HG03139 (cell line): ENCODE measurements at regions not wholly inside any gene's neighbourhood (a gene's known extent, or its start where the extent isn't known, plus 50 kb on each side); places are given as distances from the start of the nearest gene placed in this dataset.
"Not testable (repeated sequence)": the region's sequence is repeated elsewhere in the genome, so short reads cannot be mapped to it uniquely, and the experiment has no call there.

Experiments used
- ATAC-seq: cut with Tn5 transposase; IDR thresholded peaks from one replicate; pipeline ENCODE4 v1.9.1; 2021; ENCODE audit not compliant: unreplicated experiment

GRCh38 chr2:235212501-235213158, 260.8 kb downstream of the SH3BP4 start:
- ATAC-seq: no peak

GRCh38 chr2:235215248-235215647, 263.4 kb downstream of the SH3BP4 start:
- no peak for ATAC-seq

GRCh38 chr2:235216901-235217300, 265.1 kb downstream of the SH3BP4 start:
- no peak for ATAC-seq

GRCh38 chr2:235217846-235218245, 266.0 kb downstream of the SH3BP4 start:
- no peak for ATAC-seq

- ATAC-seq: no peak
These were observed 266.7 kb downstream of the SH3BP4 start for GRCh38 chr2:235218486-235218907.

- ATAC-seq: no peak
These were observed 267.2 kb downstream of the SH3BP4 start for GRCh38 chr2:235219048-235219447.

- ATAC-seq: no peak
These were observed 268.5 kb downstream of the SH3BP4 start for GRCh38 chr2:235220331-235220730.

- no peak for ATAC-seq
These were observed 270.8 kb upstream of the AGAP1 start for GRCh38 chr2:235223011-235223410.

GRCh38 chr2:235224410-235224809, 269.4 kb upstream of the AGAP1 start:
- ATAC-seq: no peak

- no peak for ATAC-seq
These were observed 268.6 kb upstream of the AGAP1 start for GRCh38 chr2:235225261-235225660.

GRCh38 chr2:235227590-235227989, 266.3 kb upstream of the AGAP1 start:
- no peak for ATAC-seq

- ATAC-seq: not testable (repeated sequence)
These were observed 265.4 kb upstream of the AGAP1 start for GRCh38 chr2:235228422-235228821.

- no peak for ATAC-seq
These were observed 264.6 kb upstream of the AGAP1 start for GRCh38 chr2:235229236-235229635.

- ATAC-seq: no peak
These were observed 262.8 kb upstream of the AGAP1 start for GRCh38 chr2:235230821-235231601.

- no peak for ATAC-seq
These were observed 261.1 kb upstream of the AGAP1 start for GRCh38 chr2:235232449-235233433.

GRCh38 chr2:235234736-235235135, 259.1 kb upstream of the AGAP1 start:
- ATAC-seq: no peak

- no peak for ATAC-seq
These were observed 257.7 kb upstream of the AGAP1 start for GRCh38 chr2:235235977-235236767.

GRCh38 chr2:235238537-235238936, 255.3 kb upstream of the AGAP1 start:
- no peak for ATAC-seq

GRCh38 chr2:235240574-235240973, 253.3 kb upstream of the AGAP1 start:
- ATAC-seq: no peak
